ENCODE measurements at regions not wholly inside any gene's neighbourhood (a gene's known extent, or its start where the extent isn't known, plus 50 kb on each side); places are given as distances from the start of the nearest gene placed in this dataset.

DNA sequence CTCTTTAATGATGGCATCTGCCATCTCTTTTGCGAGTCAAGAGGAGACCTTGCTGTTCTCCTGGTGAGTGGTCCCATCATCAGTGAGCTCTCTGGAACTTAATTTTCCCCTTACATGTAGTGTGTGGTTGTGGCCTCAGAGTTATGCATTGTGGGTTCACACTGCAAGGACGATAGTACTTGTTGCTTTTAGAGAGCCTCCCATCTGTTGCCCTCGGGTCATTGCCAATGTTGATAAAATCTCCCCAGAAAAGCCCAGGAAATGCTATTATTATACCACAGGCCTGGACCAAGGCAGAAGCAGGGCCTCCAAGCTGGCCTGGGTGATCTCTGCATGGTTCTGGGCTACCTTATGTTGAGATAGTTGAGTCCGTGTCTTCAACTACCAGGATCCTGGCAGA, 241.6 kb downstream of the BMP7 start:
- TF ChIP-seq EZH2 (IDR thresholded peaks at IDR 0.05) (no peak), POLR2AphosphoS5 (IDR thresholded peaks at IDR 0.05; ENCODE audit: borderline replicate concordance, low read depth, low read length) (no peak)
